AG09309 (cell line): ENCODE measurements at regions not wholly inside any gene's neighbourhood (a gene's known extent, or its start where the extent isn't known, plus 50 kb on each side); places are given as distances from the start of the nearest gene placed in this dataset.

ENCODE experiments used
- DNase-seq: peaks from one replicate; pipeline ENCODE4 v3.0.0-alpha.2; 2010; ENCODE audit warnings: low read depth
- H3K4me3 ChIP-seq: 2 replicates; pipeline ENCODE4 v1.5.1; 2011; ENCODE audit warnings: mild to moderate bottlenecking, low read depth, low read length, moderate library complexity; ENCODE audit not compliant: control insufficient read depth
- CTCF ChIP-seq: IDR thresholded peaks from 2 replicates; pipeline ENCODE4 v1.5.1; 2011; ENCODE audit warnings: mild to moderate bottlenecking, low read depth, low read length, inconsistent platforms; ENCODE audit not compliant: insufficient read depth, control insufficient read depth; ENCODE audit errors: missing control alignments

DNA sequence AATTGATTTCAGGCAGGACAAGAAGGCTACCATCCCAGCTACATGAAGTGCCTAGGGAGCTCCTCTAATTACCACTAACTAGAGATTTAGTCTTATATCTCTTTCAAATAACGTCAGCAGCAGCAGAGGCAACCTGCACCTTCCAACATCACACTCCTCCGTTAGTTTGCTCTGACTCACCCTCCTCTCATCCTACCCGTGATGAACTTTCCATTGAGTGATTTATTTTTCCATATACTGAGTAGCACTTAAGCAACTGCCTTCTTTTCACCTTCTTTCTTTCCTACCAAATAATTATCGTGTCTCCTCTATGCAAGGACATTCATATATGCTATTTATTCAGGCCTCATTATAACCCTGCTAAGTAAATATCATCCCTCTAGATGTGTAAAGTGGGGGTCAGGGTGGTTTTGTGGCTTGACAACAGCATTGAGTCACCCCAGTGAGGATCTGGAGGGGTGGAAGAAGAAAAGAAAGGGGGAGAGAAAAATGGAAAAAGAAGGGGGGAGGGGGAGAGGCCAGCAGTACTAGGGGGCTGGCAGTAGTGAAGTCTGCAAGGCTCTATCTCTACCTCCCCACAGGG lies 64.6 kb upstream of the CAST start:
- no peak for TF ChIP-seq CTCF
- no peak for DNase-seq
- H3K4me3 ChIP-seq: no peak overlapping the region

- no peak for TF ChIP-seq CTCF
- no peak overlapping the region for H3K4me3 ChIP-seq
- DNase-seq: no peak
Observed at GRCh38 chr5:96601200-96601599, 61.0 kb upstream of the CAST start.

- peak; percentile 76 for TF ChIP-seq CTCF
- DNase-seq: peak; percentile 32
- H3K4me3 ChIP-seq: no peak overlapping the region
Observed at GRCh38 chr5:96601715-96602244, 60.4 kb upstream of the CAST start.

GRCh38 chr5:96602776-96603175 lies 59.4 kb upstream of the CAST start:
- TF ChIP-seq CTCF: no peak
- DNase-seq: no peak
- H3K4me3 ChIP-seq: no peak overlapping the region

DNA sequence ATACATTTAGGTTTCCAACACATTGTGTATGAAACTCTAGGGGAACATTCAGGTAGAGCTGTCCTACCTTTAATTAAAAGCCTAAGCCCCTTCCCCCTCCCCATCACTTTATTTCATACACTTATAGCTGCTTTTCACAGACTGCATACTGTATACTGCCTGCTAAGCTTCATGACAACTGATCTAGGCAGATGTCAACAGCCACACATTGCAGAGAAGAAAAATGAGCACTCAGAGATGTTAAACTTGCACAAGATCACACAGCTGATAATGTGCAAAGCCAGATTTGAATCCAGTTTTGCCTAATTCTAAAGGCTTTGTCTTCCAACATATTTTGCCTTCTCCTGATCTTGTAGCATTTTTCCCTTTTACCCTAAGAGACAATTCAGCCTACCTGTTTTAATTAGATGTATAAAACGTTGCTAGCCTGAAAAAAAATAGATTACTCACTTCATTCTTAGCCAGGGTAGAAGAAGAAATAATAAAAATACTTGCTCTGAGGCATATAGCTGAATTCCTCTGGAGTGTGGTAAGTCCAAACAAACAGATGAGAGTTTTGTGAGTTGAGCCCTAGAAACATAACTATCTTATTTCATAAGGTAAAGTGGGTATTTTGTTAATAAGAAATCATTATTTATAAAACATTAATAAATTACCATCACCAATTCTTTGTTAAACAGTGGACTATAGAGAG lies 56.9 kb upstream of the CAST start:
- no peak overlapping the region for H3K4me3 ChIP-seq
- no peak for DNase-seq
- TF ChIP-seq CTCF: no peak

- DNase-seq: no peak
- no peak overlapping the region for H3K4me3 ChIP-seq
- no peak for TF ChIP-seq CTCF
Observed at GRCh38 chr5:96609369-96609768, 52.8 kb upstream of the CAST start.

GRCh38 chr5:96610747-96611146 lies 51.4 kb upstream of the CAST start:
- no peak for TF ChIP-seq CTCF
- DNase-seq: no peak
- no peak overlapping the region for H3K4me3 ChIP-seq
